SK-N-DZ (cell line): ENCODE measurements at regions not wholly inside any gene's neighbourhood (a gene's known extent, or its start where the extent isn't known, plus 50 kb on each side); places are given as distances from the start of the nearest gene placed in this dataset.
A peak's percentile ranks its signal among the peaks of the same experiment; 100 is the strongest.

ENCODE experiments used
- DNase-seq: peaks from one replicate; pipeline ENCODE4 v3.0.0-alpha.2; 2015; ENCODE audit warnings: low spot score

DNA sequence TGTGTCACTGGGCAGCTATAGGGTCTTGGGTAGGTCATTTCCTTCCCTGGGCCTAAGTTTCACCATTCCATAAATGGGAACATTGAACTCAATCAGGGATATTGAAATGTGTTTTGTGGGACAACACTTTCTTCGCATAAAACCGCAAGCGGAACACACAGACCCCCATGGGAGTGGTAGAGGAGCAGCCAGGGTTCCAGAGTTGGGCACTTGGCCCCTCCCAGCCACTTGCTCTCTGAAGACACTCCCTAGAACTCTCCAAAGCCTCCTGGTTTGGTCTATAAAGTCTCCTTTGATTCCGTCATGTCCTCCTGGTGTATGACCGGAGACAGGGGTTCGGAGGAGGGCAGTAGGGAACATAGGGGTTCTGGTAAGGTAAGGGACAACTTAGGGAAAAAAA, 271.7 kb downstream of the UACA start:
- no peak for DNase-seq

DNA sequence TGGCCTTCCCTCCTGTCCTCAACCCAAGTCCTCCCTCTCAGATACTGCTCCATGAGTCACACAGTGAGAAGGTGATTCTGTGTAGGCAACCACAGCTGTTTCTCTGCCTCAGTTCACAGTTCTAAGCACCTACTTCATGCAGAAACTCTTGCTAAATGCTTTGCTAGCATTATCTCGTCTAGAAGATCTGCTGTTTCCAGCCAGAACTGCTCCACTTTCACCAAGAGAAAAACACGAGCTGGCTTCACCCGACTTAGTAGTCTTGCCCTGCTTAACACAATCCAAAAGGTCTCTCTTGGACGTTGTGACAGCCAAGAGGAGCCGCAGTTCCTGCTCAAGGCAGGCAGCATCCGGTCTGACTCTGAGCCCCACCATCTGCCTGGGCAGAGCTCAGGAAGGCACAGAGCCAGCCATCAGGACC, 272.1 kb downstream of the UACA start:
- no peak for DNase-seq

DNA sequence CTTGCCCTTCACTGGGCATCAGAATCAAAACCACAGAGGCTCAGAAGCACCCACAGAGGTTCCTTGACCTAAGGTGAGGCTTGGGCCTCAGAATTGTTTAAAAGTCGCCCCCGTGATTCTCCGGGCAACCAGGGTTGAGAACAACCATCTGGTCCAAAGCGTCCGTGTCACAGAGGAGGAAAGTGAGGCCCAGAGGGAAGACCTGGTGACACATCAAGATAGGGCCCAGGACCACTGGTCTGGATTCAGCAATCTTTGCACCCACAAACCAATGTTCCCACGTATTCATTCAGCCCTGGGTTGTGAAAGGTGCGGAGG, 272.6 kb downstream of the UACA start:
- DNase-seq: no peak

DNA sequence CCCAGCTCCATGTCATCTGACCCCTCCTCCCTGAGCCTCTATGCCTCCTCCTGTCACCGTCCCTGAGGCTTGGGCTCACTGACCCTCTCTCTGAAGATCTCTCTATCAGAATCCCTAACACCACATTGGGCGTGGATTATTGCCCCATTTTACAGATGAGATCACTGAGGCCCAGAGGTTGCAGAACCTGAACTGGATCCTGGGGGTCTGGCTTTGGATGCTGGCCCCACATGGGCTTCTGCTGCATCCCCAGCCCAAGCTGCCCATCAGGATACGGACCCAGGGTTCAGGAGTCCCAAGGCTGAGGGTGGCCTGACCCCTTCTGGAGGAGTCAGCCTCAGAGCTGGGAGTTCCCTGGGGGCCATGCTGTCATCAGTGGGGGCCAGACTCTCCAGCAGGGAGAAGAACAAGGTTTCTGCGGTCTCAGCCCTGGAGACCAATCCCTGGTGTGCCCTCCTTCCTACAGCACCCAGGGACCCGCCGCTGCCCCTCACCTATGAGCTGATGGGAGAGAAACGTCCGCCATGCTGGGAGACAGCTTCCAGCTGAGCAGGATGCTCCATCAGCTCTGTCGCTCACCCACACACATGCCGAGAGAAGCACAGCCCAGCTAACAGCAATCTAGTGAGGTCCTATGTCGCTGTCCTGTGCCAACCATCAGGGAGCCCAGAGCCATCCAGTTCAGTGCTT, 273.1 kb downstream of the UACA start:
- no peak for DNase-seq

DNA sequence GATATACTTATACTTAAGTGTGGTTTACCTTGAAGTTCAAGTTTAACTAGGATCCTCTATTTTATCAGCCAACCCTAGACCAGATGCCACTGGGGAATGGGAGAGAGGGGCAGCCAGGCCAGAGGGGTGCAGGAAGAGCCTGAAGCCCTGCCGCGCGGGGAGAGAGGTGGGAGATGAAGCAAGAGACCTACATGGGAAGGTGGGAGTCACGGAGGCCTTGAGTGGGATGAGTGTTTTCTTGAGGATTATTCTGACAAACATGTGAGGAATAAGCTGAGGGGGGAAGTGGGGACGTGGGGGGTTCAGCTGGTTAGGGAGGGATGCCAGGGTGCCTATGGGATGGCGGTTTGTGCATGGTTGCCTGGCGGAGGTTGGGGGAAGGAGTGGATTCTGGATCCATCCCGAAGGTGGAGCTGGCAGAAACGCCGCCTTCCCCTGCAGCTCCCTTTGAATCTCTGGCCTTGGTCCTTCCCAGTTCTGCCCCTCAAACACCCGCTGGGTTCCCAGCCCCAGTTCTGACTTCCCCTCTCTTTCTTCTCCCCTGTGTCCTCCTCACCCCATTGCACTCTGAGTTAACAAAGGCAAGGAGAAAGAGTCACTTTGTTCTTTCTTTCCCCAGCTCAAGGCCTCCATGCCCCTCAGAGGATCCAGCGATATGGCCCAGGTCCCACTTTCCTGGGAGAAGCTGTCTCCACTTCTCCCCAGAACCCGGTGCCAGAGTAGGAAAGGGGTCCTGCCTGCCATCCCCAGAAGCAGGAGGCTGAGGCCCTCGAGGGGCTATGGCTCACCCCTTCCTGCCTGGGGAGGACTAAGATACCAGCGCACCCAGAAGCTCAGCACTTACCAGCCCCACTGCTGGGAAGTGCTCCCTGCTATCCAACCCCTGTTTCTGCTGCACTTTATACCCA, 274.2 kb downstream of the UACA start:
- no peak for DNase-seq

DNA sequence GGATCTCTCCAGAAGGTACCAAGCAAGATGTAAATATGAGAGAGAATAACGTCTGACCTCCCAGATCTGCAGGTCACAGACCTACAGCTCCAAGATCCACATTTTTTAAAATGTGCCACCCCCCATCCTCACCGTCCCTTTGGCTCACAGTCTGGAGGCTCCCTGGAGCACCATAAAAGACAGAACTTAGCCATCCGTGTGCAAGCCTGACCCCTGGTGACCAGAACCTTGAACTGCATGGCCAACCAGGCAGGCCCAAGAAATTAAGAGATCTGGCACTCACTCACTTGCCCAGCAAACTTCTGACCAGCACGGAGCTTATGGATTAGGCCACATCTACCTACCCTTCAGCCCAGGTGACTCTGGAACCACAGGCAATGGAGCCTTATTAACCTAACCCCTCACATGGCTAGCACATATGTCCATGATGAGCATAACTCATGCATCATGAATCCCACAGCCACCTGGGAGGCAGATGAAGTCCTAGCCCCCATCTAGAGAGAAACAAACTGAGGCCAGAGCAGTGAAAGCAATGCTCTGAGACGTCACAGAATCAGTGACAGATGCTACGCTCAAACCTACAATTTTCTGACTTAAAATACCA, 275.3 kb downstream of the UACA start:
- peak; percentile 76 for DNase-seq

DNA sequence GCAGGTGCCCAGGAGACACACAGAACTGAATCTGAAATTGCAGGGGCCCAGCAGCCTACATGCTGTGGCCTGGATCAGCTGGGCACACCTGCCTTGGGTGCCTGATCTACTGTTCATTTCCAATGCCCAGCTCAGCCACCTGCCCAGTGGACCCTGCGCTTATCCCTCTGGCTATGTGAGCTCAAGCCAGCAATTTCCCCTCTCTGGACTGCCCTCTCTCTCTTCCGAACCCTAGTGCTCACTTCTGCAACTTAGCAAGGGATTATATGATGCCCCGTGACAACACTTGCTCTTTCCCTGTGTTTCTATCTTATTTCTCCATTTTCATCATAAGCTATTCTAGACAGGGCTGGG, 276.0 kb downstream of the UACA start:
- DNase-seq: no peak

DNA sequence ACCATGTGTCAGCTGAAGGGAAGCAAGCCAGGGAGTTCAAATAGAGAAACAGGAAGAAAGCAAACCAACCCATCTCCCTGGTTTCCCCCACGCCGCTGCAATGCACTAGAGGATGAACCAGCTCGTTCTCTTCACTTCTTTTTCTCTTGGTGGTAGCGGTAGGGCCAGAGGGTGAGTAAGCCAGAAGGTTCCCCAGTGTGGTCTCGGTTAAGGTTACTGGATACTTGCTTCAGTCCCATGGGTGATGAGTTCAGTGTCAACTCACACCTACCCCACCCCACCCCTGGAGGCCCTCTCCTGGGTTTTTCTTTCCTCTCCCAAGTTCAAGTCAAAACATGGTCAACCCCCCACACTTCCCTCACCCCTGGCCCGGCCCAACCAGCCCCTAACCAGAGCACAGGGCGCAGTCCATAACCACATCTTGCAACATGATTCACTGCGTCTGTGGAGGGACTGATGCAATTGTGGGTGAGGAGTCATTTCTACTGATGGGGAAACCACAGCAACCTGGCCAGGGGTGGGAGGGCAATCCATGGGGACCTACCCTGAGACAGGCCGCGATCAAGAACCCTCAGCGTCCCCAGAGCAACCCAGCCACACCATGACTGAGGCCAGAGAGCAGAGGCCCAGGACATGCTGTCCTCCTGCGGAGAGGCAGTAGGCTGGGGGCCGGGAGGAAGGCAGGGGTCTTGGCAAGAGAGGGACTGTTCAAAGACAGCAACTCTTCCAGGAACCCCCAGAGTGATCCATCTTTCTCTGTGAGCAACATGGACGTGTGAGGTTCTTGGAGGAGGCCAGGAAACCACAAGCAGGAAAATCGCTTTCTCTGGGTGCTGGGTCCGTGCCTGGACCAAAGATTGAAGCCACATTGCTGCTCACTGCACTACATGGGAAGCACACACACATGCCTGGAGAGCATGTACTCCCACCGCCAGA, 276.6 kb downstream of the UACA start:
- DNase-seq: no peak

DNA sequence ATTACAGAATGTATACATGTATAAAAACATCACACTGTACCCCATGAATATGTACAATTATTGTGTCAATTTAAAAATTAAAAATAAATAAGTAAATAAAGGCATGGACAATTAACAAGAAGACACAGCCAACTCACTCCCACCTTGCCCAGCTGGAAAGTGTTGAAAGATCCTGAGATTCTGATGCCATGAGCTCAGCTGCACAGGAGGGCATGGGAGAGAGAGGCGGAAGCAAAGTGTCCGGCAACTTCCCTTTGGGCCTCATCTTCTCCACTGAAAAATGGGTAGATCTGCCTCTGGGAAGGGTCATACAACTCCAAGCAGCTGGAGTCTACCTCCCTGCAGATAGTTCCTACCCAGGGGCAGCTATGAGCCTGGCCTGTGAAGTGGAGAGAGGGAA, 277.3 kb downstream of the UACA start:
- DNase-seq: no peak

DNA sequence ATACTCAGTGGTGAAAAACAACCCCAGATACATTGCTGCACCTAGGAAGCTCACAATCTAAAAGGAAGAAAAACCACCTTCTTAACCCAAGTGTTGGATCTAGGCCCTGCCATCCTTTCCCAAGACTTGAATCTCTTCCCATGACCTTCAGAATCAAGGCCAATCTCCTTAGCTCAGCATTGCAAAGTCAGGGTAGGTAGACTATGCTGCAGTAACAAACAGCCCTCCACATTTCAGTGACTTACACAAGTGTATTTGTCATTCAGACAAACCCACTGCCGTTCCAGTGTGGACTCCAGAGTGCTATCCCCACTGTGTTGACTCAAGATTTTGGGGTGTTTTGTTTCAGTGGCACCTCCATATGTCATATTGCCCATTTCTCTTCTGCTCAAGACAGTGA, 278.4 kb downstream of the UACA start:
- DNase-seq: no peak

DNA sequence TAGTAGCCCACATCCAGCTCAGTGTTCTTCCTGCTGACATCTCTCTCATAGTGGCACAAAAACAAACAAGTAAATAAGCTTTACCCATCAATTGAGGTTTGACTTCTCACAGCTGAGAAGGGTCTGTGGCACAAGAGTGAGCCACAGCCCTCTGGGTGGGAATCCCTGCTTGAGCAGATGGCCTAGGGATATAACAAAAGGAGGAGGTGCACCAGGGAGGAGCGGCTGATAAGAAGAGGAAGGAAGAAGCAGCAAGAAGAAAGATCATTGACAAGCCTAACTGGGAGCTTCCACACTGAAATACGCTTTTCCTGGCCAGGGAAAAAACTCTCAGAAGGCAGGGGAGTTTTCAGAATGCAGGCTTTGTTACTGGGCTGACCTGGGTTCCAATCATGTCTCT, 279.8 kb downstream of the UACA start:
- DNase-seq: no peak

DNA sequence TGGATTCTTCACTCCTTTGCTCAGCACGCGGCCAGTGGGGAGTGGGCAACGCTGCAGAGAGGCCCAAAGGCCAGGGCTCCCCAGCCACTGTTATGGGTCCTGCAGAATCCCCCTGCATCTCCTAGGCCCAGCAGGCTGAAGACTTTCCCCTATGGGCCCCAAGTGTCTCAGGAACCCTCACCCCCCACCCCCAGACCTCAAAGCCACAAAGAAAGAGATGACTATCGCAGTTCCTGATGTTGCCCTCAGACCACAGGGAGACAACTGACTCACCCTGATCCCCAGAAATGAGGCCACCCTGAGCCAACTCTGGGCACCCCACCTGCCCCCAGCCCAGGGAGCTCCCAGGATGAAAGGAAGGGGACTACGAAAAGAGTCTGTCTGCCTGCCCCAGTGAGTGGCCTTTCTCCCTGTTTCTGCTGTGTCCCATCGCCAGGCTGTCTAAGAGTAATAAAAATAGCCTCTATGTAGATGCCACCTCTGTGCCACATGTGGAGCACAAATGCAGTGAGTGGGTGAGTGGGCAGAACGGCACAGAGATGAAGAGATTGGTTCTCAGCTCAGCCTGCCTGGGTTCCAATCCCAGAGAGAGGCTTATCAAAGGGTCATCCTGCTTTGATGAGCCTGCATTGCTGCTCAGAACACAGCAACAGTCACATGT, 283.0 kb downstream of the UACA start:
- DNase-seq: no peak

DNA sequence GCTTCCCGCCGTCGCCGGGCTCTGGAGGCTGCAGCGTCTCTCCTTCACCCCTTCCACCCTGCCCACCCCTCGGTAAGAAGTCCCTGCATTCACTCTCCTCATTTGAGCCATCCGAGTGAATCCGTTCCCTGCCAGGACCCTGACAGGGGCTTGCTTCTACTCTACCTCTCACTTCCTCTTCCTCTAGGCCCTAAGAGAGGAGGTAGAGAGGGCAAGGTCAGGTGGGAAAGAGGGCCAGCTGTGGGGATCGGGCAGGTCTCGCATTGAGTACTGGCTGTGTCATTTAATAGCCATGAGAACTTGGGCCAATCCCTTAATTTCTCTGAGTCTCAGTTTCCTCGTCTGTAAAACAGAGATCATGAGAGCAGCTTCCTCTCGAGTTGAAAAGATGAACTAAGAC, 283.6 kb downstream of the UACA start:
- no peak for DNase-seq

DNA sequence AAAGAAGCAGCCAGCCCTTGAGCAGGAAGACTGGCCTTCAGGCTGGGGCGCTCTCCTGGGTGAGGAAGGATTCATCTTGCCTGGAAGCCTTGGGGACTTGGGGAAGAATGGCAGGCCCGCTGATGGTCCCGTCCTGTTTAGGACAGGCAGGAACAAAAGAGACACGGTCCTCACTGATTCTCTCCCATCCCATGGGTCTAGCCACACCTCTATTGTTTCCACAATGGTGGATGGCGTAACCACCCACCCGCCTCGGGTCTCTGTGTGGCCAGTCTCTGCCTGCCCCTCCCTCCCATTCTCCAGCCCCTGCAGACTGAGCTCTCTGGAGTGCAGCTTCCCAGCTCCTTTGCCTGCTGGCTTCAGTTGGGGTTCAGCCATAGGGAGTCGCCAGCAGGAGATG, 284.3 kb downstream of the UACA start:
- no peak for DNase-seq

DNA sequence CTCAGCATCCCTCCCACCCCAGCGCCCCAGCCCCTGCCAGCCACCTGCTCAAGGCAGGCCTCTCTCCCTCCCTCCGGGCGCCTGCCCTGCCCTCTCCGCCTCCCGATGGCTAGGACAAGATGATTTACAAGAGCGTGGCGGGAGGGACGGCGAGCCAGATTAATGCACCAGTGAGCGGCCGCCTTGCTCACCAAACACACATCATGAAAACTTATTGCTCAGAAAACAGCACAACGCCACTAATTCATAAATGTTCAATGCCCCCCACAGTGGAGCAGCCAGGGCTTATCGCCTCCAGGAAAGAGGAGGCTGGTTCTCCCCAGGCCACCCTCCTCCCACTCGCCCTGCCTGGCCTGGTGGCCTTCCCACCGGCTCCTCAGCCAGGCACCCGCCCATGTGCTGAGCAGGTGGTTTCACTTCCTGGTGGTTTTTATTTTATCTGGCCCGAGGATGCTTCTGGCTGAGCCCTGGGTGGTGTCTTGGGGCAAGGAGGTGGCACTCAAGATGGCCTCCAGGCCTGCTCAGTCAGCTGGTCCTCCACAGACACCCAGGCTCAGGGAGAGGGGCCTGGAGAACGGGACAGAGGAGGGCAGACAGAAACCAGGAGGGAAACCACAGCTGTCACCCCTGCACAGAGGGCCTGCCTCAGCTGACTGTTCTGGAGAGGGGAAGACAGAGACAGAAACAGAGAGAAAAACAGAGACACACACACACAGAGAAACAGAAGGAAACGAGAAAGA, 284.9 kb downstream of the UACA start:
- peak; percentile 71 for DNase-seq

DNA sequence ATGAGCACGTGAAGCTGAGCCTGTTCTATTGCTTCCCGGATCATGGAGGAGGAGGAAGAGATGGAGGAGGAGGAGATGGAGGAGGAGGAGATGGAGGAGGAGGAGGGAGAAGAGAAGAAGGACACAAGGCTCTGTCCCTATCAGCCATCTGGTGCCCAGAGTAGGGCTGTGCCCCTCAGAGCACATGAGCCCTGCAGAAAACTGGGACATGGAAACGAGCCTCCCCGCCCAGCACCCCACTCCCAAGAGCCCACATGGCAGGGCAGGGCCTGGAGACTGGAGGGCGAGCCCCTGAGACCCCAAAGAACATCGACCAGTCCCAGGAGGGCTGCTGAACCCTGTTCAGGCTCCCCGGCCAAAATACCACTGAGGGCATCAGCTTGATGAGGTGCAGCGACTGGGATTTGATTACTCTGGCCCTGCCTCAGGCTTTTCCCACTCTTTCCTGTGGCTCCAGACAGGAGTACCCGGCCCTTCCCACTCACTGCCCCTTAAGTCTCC, 285.6 kb downstream of the UACA start:
- DNase-seq: no peak

DNA sequence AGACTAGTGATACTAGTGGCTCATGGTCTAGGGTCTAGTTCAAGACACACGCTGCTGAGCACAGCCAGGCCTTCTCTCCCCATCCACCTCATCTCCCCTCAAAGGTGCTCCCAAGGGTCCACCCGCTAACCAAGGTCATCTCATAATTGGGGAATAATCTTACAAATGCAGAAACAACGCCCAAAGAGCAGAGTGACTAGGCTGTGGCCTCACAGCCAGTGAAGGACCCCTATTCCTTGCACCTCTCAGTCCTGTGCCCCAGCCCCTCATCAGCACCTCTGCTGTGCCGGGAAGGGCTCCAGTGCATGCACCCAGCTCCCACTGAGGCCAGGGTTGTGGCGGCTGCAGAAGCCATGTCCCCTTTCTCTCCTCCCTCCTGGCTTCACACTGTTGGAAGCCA, 286.9 kb downstream of the UACA start:
- DNase-seq: no peak

DNA sequence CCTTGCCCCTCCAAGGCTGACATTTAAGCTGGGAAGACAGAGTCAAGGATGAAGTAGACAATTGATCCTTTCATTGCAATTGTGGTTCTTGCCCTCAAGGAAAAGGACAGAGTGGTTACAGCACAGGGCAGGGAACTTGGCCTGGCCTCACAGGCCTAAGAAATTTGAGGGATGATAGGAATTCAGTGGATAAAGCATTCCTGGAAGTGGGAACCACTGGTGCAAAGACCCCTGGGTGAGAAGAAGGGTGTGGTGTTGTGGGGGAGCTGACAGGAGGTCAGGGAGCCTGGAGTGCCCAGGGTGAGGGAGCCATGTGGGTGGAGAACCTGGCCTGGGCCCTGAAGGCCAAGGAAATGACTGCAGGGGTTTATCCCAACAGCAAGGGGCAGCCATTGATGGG, 287.4 kb downstream of the UACA start:
- DNase-seq: no peak

DNA sequence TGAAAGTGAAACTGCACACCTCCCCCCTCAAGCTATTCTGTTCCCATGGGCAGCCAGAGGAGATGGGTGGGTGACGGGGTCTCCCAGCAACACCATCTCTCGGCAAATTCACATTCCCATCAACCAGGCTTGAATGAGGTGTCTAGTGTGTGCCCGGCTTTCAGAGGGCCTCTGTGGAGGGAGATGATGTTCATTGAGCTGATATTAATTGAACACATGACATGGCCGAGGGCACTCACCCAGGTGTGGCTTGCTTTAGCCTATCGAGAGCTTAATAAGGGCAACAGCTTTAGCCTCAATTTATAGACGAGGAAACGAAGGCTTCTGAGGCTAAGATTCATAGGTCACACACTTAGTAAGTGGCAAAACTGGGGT, 288.0 kb downstream of the UACA start:
- no peak for DNase-seq
